Neuron (in vitro differentiated cells): ENCODE measurements at regions not wholly inside any gene's neighbourhood (a gene's known extent, or its start where the extent isn't known, plus 50 kb on each side); places are given as distances from the start of the nearest gene placed in this dataset.
"Not testable (repeated sequence)": the region's sequence is repeated elsewhere in the genome, so short reads cannot be mapped to it uniquely, and the experiment has no call there.

ENCODE experiments used
- H2AFZ ChIP-seq: one replicate; pipeline ENCODE4 v1.6.1; 2013; ENCODE audit warnings: low read depth, mild to moderate bottlenecking, inconsistent platforms, low read length, moderate library complexity
- H3K27me3 ChIP-seq: one replicate; pipeline ENCODE4 v1.6.1; 2013; ENCODE audit warnings: low read length; ENCODE audit not compliant: insufficient read depth
- H3K36me3 ChIP-seq: one replicate; pipeline ENCODE4 v1.6.1; 2013; ENCODE audit warnings: low read length; ENCODE audit not compliant: insufficient read depth
- H3K4me1 ChIP-seq: one replicate; pipeline ENCODE4 v1.6.1; 2013; ENCODE audit warnings: low read length; ENCODE audit not compliant: insufficient read depth
- H3K4me3 ChIP-seq: 2 replicates; pipeline ENCODE4 v1.5.1; 2013; ENCODE audit warnings: mild to moderate bottlenecking, low read length, moderate library complexity
- H3K9me3 ChIP-seq: one replicate; pipeline ENCODE4 v1.6.1; 2013; ENCODE audit warnings: low read length

DNA sequence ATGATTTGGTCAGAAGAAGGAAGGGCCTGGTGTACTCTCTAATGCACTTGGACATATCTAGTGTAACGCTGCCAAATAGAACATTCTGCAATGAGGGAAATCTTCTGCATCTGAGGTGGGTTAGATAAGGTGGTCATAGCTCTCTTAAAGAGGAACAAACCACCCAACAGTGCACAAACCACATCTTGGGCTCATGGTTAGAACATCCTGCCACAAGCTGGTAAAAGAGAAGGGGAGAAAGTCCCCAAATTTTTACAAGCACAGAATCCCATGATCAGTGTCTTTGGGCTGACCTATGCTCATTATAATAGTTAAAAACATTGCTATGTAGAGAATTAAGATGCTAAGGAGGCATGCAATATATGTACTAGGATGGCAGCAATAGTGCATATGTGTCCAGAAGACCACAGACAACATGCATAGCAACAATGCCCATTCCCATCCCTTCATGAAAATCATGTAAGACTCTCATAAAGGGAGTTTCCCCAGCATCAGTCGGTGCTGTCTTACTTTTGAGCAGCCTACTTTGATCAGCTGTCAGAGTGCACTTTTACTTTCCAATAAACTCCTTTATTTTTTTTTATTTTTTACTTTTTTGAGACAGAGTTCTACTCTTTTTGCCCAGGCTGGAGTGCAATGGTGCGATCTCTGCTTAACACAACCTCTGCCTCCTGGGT is 99.7 kb upstream of the SLC7A11 start:
- Histone ChIP-seq H2AFZ (no peak overlapping the region), H3K4me1 (no peaks in the 10 kb centered on the region), H3K9me3 (no peaks in the 10 kb centered on the region), H3K27me3 (no peaks in the 10 kb centered on the region), H3K36me3 (no peaks in the 10 kb centered on the region), H3K4me3 (no peak overlapping the region)

DNA sequence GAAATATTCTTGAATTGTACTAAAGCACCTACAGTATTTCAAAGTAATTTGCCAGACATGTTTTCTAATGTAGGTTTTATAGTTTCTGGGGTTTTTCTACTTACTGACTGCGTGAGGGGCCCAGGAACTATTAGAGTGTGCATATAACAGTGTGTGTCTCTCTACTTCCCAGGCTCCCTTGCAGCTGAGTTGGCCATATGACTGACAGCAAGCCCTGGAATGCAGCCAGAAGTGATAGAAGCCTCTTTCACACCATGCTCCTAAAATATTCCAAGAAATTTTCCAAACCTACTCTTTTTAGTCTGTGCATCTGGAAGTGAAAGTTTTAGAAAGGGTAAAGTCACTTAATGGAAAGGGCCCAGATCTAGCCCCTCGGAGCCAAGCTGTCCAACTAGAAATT is 96.7 kb upstream of the SLC7A11 start:
- H3K9me3 ChIP-seq: no peaks in the 10 kb centered on the region

DNA sequence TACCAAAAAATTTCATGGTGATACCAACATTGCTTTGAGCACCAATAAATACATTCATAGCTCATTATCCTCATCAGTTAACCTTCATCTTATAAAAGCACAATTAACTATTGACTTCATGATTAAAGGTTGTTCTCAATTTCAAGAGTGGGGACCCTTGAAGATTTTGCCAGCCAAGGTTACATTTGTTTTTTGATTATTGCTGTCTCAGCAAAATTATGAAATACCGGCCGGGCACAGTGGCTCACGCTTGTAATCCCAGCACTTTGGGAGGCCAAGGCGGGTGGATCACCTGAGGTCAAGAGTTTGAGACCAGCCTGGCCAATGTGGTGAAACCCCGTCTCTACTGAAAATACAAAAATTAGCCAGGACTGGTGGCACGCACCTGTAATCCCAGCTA is 96.1 kb upstream of the SLC7A11 start:
- H3K36me3 ChIP-seq, H3K9me3 ChIP-seq, H3K4me1 ChIP-seq, H3K4me3 ChIP-seq, H2AFZ ChIP-seq, H3K27me3 ChIP-seq: not testable (repeated sequence)

More for the DNA sequence above, 96.7 kb upstream of the SLC7A11 start:
- Histone ChIP-seq H3K36me3 (no peaks in the 10 kb centered on the region), H2AFZ (no peak overlapping the region), H3K4me1 (no peaks in the 10 kb centered on the region), H3K4me3 (no peak overlapping the region), H3K27me3 (no peaks in the 10 kb centered on the region)

DNA sequence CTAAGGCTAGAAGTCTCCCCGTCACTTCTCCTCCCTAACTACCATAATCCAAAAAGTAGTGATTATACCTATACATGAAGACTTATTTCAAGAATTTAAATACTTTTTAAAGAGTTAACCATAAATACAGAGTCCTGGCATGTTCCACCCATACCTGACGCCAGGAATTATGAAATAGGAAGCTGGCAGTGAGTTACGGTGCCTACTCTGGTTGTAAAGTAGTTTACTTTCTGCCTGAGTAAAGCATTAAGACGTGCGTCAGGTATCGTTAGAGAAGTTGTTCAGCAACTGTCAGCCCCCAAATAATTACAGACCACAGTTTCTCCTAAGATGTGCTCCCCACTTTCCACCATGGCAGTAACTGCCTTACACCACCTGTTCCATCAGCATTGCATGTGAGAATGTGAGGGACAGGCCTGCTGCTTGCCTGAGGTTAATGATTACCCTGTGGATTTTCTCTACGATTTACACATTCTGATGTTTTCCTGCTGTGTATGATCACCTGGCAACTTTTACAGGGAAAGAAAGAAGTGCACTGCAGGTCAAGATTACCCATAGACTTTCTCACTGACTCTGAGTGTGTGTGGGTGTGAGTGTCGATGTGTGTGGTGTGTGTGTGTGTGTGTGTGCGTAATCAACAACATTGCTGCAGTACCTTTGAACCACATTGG is 92.3 kb upstream of the SLC7A11 start:
- Histone ChIP-seq H3K27me3 (no peaks in the 10 kb centered on the region), H3K4me3 (no peak overlapping the region), H3K9me3 (no peaks in the 10 kb centered on the region), H2AFZ (no peak overlapping the region), H3K4me1 (no peaks in the 10 kb centered on the region), H3K36me3 (no peaks in the 10 kb centered on the region)

DNA sequence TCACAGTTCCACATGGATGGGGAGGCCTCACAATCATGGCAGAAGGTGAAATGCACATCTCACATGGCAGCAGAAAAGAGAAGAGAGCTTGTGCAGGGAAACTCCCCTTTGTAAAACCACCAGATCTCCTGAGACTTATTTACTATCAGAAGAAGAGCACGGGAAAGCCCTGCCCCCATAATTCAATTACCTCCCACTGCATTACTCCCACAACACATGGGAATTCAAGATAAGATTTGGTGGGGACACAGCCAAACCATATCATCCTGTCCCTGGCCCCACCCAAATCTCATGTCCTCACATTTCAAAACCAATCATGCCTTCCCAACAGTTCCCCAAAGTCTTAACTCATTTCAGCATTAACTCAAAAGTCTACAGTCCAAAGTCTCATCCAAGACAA is 90.3 kb upstream of the SLC7A11 start:
- H3K36me3 ChIP-seq, H3K9me3 ChIP-seq, H3K4me3 ChIP-seq, H2AFZ ChIP-seq, H3K4me1 ChIP-seq, H3K27me3 ChIP-seq: not testable (repeated sequence)

DNA sequence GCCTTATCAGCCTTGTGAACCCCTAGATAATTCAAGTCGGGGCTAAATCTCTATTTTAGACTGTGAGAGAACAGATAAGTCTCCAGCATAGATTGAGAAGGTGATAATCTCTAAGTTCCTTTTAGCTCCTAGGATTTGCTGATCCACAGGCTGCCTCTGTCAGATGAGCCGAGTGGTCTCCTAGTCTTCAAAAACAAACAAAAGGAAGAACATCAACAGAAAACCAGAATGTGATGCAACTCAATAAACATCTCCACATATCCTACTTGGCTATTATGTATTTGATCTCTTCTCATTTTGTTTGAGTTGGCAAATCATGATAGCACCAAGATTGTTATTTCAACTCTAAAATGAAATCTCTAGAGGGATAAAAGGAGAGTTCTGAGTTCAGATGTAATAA is 88.4 kb upstream of the SLC7A11 start:
- no peaks in the 10 kb centered on the region for H3K4me1 ChIP-seq
- H3K4me3 ChIP-seq: no peak overlapping the region
- no peak overlapping the region for H2AFZ ChIP-seq
- no peaks in the 10 kb centered on the region for H3K36me3 ChIP-seq
- no peaks in the 10 kb centered on the region for H3K27me3 ChIP-seq
- no peaks in the 10 kb centered on the region for H3K9me3 ChIP-seq

DNA sequence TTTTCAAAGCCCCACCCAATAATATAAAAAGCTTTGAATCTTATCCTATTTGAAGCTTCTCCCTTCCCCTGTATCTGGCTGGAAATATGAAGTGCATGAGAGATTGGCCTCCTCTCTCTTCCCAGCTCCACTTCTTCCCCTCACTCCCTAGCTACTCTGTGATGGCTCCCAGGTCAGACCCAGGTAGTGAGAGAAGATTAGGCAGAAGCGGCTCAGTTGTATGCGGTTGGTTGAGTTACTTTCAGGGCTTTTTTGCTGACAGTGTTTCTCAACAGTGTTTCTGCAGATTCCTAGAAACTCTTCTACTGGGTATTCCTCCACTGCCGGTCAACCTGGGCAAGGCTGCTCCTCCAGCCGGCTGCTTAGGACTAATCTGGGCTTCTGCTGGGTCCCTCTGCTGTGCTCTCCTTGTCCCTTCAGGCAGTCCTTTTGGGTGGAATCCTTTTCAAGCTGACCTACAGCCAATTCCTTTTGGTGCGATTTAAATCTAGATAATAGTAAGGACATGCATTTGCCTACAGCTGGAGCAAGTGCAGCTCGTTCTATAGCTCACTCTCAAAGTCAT is 87.4 kb upstream of the SLC7A11 start:
- H3K9me3 ChIP-seq: no peaks in the 10 kb centered on the region
- no peak overlapping the region for H2AFZ ChIP-seq
- H3K4me1 ChIP-seq: no peaks in the 10 kb centered on the region
- no peaks in the 10 kb centered on the region for H3K36me3 ChIP-seq
- no peaks in the 10 kb centered on the region for H3K27me3 ChIP-seq
- H3K4me3 ChIP-seq: no peak overlapping the region

DNA sequence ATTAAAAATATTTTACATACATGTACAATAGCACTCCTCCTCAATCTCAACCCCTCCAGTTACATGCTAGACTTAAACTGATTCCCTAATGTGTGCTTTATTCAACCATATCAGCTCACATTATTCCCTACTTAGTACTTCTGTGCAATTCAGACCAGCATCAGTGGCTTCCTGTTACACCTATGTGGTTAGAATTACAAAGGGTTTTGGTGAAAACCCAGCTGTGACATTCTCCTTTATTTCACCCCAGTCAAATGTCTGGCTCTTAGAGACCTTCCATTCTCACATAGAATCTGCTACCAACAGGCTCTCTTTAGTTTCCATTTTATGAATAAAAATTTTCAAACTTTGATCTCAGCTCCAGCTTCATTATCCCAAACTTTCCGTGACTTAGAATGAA is 85.2 kb upstream of the SLC7A11 start:
- Histone ChIP-seq H3K9me3 (no peaks in the 10 kb centered on the region), H2AFZ (no peak overlapping the region), H3K4me3 (no peak overlapping the region), H3K27me3 (no peaks in the 10 kb centered on the region), H3K36me3 (no peaks in the 10 kb centered on the region), H3K4me1 (no peaks in the 10 kb centered on the region)

DNA sequence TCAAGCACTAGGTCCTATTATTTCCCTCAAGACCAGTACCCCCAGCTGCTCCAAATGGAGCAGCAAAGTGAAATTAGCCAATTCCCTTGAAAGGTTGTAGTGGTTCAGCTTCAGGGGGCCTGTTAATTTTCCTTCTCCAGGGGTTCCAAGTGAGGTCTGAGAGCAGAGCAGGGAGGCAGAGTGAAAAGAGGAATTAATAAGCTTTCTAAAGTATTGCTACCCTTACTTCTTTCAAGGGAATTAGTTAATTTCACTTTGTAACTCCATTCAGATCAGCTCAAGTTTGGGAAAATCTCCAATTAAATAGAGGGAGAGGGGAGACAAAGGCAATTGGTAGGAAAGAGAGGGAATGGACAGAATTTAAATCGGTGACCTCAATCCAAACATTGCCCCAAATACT is 78.7 kb upstream of the SLC7A11 start:
- no peaks in the 10 kb centered on the region for H3K27me3 ChIP-seq
- H3K9me3 ChIP-seq: no peaks in the 10 kb centered on the region
- H2AFZ ChIP-seq: no peak overlapping the region
- H3K36me3 ChIP-seq: no peaks in the 10 kb centered on the region
- H3K4me1 ChIP-seq: peaks cover 15% of the 10 kb centered on the region
- H3K4me3 ChIP-seq: no peak overlapping the region

DNA sequence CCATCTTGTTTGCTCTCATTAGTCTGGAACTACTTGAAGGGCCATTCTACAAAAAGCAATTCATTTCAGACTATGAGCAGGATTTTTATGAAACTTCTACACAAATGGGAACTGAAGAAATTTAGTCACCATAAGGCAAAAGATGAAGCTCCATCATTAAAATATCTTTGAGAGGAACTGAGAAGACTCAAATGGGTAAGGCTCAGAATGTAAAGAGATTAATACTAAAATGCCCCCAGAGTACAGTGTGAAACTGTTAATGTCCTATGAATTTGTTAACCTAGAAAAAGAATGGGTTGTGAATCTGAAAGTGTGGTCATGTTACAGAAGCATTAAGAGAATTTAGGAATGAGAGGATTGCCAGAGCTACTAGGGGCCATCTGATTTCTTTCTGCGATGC is 77.9 kb upstream of the SLC7A11 start:
- no peaks in the 10 kb centered on the region for H3K9me3 ChIP-seq
- no peak overlapping the region for H2AFZ ChIP-seq
- H3K27me3 ChIP-seq: no peaks in the 10 kb centered on the region
- H3K4me1 ChIP-seq: peaks cover 15% of the 10 kb centered on the region
- H3K4me3 ChIP-seq: no peak overlapping the region
- H3K36me3 ChIP-seq: no peaks in the 10 kb centered on the region

DNA sequence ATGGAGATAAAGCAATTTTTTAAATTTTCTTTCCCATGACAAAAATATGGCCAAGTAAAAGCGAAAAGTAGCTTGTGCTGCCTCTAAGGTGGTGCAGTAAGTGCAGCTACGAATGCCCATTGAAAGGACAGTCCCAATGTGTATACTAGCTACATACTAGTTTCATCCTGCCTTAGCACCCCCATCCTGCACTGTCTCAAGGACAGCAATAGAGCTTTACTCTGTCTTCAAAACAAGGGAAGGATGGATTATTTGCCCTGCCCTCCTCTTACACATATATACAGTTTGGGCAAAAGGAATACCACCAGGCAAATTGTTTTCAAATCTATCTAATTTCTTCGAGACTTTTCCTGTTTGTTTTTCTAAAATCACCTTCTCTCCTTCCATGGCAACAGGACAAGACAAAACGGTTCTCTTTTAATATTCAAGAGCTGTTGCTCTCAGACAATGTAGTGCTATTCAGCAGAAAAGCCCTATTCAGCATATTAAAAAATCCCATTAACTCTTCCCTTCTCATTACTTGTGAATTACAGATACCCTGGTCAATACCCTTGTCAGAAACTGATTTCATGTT is 75.1 kb upstream of the SLC7A11 start:
- H3K4me3 ChIP-seq: peak overlapping the region; percentile 9
- H3K27me3 ChIP-seq: no peaks in the 10 kb centered on the region
- peak overlapping the region; percentile 52 for H2AFZ ChIP-seq
- peaks cover 15% of the 10 kb centered on the region for H3K4me1 ChIP-seq
- no peaks in the 10 kb centered on the region for H3K36me3 ChIP-seq
- no peaks in the 10 kb centered on the region for H3K9me3 ChIP-seq

DNA sequence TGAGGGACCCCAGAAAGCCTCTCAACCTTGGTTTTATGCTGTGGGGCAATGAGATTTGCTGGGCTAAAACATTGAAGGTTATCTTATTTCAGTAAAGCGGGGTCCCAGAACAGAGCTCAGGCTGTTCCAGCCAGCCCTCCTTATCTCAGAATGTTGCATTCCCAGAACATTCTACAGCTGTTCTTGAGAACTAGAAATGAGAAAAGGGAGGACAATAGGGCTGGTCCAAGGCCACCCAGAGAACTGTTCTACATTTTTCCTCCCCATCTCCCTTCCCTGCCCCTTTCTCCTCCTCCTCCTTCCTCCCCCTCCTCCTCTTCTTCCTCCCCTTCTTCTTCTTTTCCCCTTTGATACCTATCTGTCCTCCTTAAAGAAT is 70.4 kb upstream of the SLC7A11 start:
- Histone ChIP-seq H3K9me3 (no peaks in the 10 kb centered on the region), H3K4me1 (peaks cover 13% of the 10 kb centered on the region), H3K27me3 (no peaks in the 10 kb centered on the region), H3K4me3 (no peak overlapping the region), H3K36me3 (no peaks in the 10 kb centered on the region), H2AFZ (no peak overlapping the region)

DNA sequence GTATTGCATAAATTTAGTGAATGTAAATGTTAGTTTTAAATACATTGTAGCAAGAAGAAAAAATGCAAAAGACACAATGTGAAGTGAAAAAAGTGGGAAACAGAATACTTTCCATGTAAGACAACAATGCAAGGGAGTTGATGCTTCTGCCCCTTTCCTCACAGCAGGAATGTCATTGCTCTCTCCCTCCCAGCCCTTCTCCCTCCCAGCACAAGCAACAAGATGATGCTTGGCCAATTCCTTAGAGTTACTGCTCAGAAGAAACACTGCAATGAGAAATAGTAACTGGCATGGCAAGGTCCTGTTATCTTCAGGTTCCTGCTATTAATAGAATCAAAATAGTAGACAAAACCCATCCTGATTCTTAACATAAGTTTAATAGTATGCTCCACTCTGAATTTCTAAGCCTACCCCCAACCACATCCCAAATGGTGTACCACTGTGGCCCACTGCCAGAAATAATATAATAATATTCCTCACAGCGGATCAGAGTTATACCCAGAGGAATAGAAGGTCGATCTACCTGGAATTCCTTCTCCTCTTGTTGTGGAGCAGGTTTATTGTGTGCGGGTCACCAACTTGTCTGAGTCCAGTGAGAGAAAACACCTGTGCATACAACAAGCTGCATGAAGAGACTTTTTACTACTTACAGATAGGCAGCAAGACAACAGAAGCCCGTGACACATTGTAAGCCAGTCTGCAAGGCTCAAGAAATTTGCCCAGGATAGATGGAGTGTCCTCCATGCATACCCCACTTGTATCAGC is 69.8 kb upstream of the SLC7A11 start:
- H2AFZ ChIP-seq: no peak overlapping the region
- no peak overlapping the region for H3K4me3 ChIP-seq

More for the DNA sequence above, 69.8 kb upstream of the SLC7A11 start:
- H3K36me3 ChIP-seq: no peaks in the 10 kb centered on the region
- no peaks in the 10 kb centered on the region for H3K27me3 ChIP-seq
- H3K9me3 ChIP-seq: no peaks in the 10 kb centered on the region
- peaks cover 9% of the 10 kb centered on the region for H3K4me1 ChIP-seq
